ENCODE measurements at regions not wholly inside any gene's neighbourhood (a gene's known extent, or its start where the extent isn't known, plus 50 kb on each side); places are given as distances from the start of the nearest gene placed in this dataset.

GRCh38 chr1:229920683-229921082 lies 146.4 kb upstream of the GALNT2 start:
- H3K4me3 Mint-ChIP-seq, result no peak overlapping the region
- DNase-seq (ENCODE audit: low spot score) (no peak), ATAC-seq (no peak)
- no peak overlapping the region for H3K27ac Mint-ChIP-seq
- no peaks in the 10 kb centered on the region for H3K27me3 Mint-ChIP-seq (ENCODE audit: low read depth)
- H3K4me1 Mint-ChIP-seq, result peaks cover 10% of the 10 kb centered on the region
- TF ChIP-seq HMGA2 (CRISPR knock-in tag; IDR thresholded peaks at IDR 0.05), result no peak
- no peak for TF ChIP-seq ZMAT4 (CRISPR knock-in tag; IDR thresholded peaks at IDR 0.05)
- no peak for TF ChIP-seq EMX1 (CRISPR knock-in tag; IDR thresholded peaks at IDR 0.05)
- H3K9me3 Mint-ChIP-seq, result no peaks in the 10 kb centered on the region
- no peaks in the 10 kb centered on the region for H3K36me3 Mint-ChIP-seq
- ChIA-PET POLR2A (no interaction called here), CTCF (no interaction called here)

- TF ChIP-seq CREM (CRISPR knock-in tag; IDR thresholded peaks at IDR 0.05) (no peak), SP1 (CRISPR knock-in tag; conservative IDR thresholded peaks at IDR 0.05) (no peak), RELA (CRISPR knock-in tag; IDR thresholded peaks at IDR 0.05; ENCODE audit: borderline replicate concordance) (no peak), HMGA2 (CRISPR knock-in tag; IDR thresholded peaks at IDR 0.05) (no peak), GABPB1 (CRISPR knock-in tag; IDR thresholded peaks at IDR 0.05) (no peak), IRF2 (CRISPR knock-in tag; IDR thresholded peaks at IDR 0.05; ENCODE audit: borderline replicate concordance, low read depth) (no peak), TP53 (CRISPR knock-in tag; IDR thresholded peaks at IDR 0.05) (no peak), STAT6 (CRISPR knock-in tag; conservative IDR thresholded peaks at IDR 0.05; ENCODE audit: low read depth) (no peak), ZNF416 (CRISPR knock-in tag; IDR thresholded peaks at IDR 0.05) (no peak), NR2C2 (CRISPR knock-in tag; IDR thresholded peaks at IDR 0.05) (no peak), JUN (CRISPR knock-in tag; IDR thresholded peaks at IDR 0.05) (no peak)
- TF ChIP-seq, protein P1, sequence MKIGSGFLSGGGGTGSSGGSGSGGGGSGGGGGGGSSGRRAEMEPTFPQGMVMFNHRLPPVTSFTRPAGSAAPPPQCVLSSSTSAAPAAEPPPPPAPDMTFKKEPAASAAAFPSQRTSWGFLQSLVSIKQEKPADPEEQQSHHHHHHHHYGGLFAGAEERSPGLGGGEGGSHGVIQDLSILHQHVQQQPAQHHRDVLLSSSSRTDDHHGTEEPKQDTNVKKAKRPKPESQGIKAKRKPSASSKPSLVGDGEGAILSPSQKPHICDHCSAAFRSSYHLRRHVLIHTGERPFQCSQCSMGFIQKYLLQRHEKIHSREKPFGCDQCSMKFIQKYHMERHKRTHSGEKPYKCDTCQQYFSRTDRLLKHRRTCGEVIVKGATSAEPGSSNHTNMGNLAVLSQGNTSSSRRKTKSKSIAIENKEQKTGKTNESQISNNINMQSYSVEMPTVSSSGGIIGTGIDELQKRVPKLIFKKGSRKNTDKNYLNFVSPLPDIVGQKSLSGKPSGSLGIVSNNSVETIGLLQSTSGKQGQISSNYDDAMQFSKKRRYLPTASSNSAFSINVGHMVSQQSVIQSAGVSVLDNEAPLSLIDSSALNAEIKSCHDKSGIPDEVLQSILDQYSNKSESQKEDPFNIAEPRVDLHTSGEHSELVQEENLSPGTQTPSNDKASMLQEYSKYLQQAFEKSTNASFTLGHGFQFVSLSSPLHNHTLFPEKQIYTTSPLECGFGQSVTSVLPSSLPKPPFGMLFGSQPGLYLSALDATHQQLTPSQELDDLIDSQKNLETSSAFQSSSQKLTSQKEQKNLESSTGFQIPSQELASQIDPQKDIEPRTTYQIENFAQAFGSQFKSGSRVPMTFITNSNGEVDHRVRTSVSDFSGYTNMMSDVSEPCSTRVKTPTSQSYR (CRISPR knock-in tag; IDR thresholded peaks at IDR 0.05), result no peak
- TF ChIP-seq, protein P2, sequence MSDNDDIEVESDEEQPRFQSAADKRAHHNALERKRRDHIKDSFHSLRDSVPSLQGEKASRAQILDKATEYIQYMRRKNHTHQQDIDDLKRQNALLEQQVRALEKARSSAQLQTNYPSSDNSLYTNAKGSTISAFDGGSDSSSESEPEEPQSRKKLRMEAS (CRISPR knock-in tag; IDR thresholded peaks at IDR 0.05), result no peak
- H3K36me3 Mint-ChIP-seq, result no peaks in the 10 kb centered on the region
- H3K4me1 Mint-ChIP-seq, result peaks cover 10% of the 10 kb centered on the region
- no peaks in the 10 kb centered on the region for H3K9me3 Mint-ChIP-seq
- H3K27me3 Mint-ChIP-seq (ENCODE audit: low read depth), result no peaks in the 10 kb centered on the region
- CTCF ChIA-PET, result no interaction called here
- H3K4me3 Mint-ChIP-seq, result no peak overlapping the region
- H3K27ac Mint-ChIP-seq, result no peak overlapping the region
- no peak for ATAC-seq
- POLR2A ChIA-PET, result no interaction called here
- DNase-seq (ENCODE audit: low spot score), result no peak
These were observed 144.8 kb upstream of the GALNT2 start for GRCh38 chr1:229922249-229922648.

DNA sequence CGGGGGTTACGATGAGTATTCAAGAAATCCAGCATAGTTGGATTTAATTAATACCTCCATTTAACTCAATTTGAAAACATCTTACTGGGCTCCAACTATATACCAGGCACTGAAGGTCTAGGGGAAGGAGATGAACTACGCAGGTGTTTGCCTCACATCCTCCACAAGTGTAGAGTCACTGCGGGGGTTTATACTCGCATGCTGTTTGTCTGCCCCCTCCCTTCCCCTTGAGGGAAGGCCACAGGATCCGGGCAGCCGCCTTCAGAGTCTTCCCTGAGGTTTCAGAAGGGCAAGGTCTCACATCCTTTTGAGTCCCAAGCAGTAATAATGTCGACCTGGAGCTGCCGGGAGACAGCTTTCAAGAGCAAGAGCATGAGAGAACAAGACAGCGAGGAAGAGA lies 142.4 kb upstream of the GALNT2 start:
- ATAC-seq (no peak), DNase-seq (ENCODE audit: low spot score) (no peak)
- Mint-ChIP-seq H3K4me1 (peaks cover 10% of the 10 kb centered on the region), H3K27me3 (ENCODE audit: low read depth) (no peaks in the 10 kb centered on the region), H3K36me3 (no peaks in the 10 kb centered on the region), H3K9me3 (no peaks in the 10 kb centered on the region), H3K4me3 (no peak overlapping the region), H3K27ac (peak overlapping the region; percentile 45; the same call in 1 of the 2 replicates)
- ChIA-PET POLR2A (interaction anchor here (0.6 kb wide), 1 partner anchor 89 kb away, joined by 3 read pairs; no protein-coding TSS in a partner anchor), CTCF (interaction anchor here (0.7 to 1.0 kb wide), 3 partner anchors 167 to 263 kb away, joined by 3 read pairs; no protein-coding TSS in a partner anchor)
- no peak for TF ChIP-seq FOXP1 (CRISPR knock-in tag; IDR thresholded peaks at IDR 0.05; ENCODE audit: borderline replicate concordance)
- TF ChIP-seq ZNF232 (CRISPR knock-in tag; IDR thresholded peaks at IDR 0.05), result no peak
- no peak for TF ChIP-seq ZBTB43 (CRISPR knock-in tag; IDR thresholded peaks at IDR 0.05)
- no peak for TF ChIP-seq SOX15 (CRISPR knock-in tag; IDR thresholded peaks at IDR 0.05)
- no peak for TF ChIP-seq MXD4 (CRISPR knock-in tag; IDR thresholded peaks at IDR 0.05; ENCODE audit: borderline replicate concordance)
- no peak for TF ChIP-seq TEAD1 (CRISPR knock-in tag; IDR thresholded peaks at IDR 0.05)
- TF ChIP-seq ESRRA (CRISPR knock-in tag; IDR thresholded peaks at IDR 0.05; ENCODE audit: borderline replicate concordance), result no peak
- no peak for TF ChIP-seq RELA (CRISPR knock-in tag; IDR thresholded peaks at IDR 0.05; ENCODE audit: borderline replicate concordance)
- TF ChIP-seq TEAD4 (CRISPR knock-in tag; IDR thresholded peaks at IDR 0.05), result no peak
- TF ChIP-seq CREB1 (CRISPR knock-in tag; IDR thresholded peaks at IDR 0.05), result no peak
- no peak for TF ChIP-seq ZMAT4 (CRISPR knock-in tag; IDR thresholded peaks at IDR 0.05)
- TF ChIP-seq GABPB1 (CRISPR knock-in tag; IDR thresholded peaks at IDR 0.05), result no peak
- TF ChIP-seq, protein P3, sequence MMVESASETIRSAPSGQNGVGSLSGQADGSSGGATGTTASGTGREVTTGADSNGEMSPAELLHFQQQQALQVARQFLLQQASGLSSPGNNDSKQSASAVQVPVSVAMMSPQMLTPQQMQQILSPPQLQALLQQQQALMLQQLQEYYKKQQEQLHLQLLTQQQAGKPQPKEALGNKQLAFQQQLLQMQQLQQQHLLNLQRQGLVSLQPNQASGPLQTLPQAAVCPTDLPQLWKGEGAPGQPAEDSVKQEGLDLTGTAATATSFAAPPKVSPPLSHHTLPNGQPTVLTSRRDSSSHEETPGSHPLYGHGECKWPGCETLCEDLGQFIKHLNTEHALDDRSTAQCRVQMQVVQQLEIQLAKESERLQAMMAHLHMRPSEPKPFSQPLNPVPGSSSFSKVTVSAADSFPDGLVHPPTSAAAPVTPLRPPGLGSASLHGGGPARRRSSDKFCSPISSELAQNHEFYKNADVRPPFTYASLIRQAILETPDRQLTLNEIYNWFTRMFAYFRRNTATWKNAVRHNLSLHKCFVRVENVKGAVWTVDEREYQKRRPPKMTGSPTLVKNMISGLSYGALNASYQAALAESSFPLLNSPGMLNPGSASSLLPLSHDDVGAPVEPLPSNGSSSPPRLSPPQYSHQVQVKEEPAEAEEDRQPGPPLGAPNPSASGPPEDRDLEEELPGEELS (CRISPR knock-in tag; IDR thresholded peaks at IDR 0.05), result no peak
